ENCODE measurements at regions not wholly inside any gene's neighbourhood (a gene's known extent, or its start where the extent isn't known, plus 50 kb on each side); places are given as distances from the start of the nearest gene placed in this dataset.

DNA sequence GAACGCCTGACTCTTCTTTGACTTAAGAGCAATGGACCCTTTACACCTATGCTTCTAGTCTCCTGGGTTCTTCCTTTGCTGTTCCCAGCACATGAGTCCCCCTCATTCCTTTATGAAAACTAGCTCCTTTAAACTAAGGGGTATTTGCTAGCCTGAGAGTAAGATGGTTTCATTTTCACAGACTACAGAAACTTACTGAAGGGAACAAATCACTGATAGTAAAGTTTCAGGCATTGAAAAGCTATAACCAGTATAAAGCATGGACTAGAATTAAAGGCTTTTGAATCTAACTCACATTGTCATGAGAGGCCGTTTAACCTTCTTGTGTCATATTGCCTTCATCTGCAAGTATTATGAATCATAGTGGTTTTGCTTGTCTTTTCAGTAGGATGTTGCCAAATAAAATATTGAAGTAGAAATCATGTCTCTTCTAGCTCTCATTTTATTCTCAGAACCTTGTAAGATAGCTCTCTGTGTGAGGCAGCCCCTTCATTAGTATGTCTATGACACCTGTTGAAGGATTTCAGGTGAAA lies 765.9 kb downstream of the NR2F2 start:
- H3K27me3 ChIP-seq (replicated peaks): no peaks in the 10 kb centered on the region
- no peaks in the 10 kb centered on the region for H3K36me3 ChIP-seq (replicated peaks)
- DNase-seq: no peak
- H3K4me3 ChIP-seq (ENCODE audit: low read depth, low read length): no peak overlapping the region
- TF ChIP-seq, protein P1, sequence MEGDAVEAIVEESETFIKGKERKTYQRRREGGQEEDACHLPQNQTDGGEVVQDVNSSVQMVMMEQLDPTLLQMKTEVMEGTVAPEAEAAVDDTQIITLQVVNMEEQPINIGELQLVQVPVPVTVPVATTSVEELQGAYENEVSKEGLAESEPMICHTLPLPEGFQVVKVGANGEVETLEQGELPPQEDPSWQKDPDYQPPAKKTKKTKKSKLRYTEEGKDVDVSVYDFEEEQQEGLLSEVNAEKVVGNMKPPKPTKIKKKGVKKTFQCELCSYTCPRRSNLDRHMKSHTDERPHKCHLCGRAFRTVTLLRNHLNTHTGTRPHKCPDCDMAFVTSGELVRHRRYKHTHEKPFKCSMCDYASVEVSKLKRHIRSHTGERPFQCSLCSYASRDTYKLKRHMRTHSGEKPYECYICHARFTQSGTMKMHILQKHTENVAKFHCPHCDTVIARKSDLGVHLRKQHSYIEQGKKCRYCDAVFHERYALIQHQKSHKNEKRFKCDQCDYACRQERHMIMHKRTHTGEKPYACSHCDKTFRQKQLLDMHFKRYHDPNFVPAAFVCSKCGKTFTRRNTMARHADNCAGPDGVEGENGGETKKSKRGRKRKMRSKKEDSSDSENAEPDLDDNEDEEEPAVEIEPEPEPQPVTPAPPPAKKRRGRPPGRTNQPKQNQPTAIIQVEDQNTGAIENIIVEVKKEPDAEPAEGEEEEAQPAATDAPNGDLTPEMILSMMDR (IDR thresholded peaks at IDR 0.05; ENCODE audit: low read depth, low read length, missing control alignments): no peak
- in situ Hi-C loops (cut with HindIII; ENCODE audit: low pct_ligation_motif_present, low sequenced_read_pairs): no loop called here
- no peak overlapping the region for H3K27ac ChIP-seq

DNA sequence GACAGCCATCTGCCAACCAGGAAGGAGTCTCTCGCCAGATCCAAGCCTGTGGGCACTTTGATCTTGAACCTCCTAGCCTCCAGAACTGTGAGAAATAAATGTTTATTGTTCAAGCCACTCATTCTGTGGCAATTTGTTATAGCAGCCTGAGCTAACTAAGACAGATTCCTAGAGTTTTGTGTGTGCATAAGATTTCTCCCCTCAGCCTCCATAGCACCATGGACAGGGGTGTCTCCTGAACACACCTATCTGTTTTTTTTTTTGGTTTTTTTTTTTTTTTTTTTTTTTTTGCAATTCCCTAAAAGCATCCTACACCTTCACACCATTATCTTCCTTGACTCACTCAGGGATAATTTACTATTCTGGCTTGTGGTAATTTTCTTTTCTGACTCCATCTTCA lies 768.5 kb downstream of the NR2F2 start:
- TF ChIP-seq, protein P1 (IDR thresholded peaks at IDR 0.05; ENCODE audit: low read depth, low read length, missing control alignments): no peak
- Histone ChIP-seq H3K27me3 (replicated peaks) (no peaks in the 10 kb centered on the region), H3K36me3 (replicated peaks) (no peaks in the 10 kb centered on the region), H3K27ac (no peak overlapping the region), H3K4me3 (ENCODE audit: low read depth, low read length) (no peak overlapping the region)
- no peak for DNase-seq
- in situ Hi-C loops (cut with HindIII; ENCODE audit: low pct_ligation_motif_present, low sequenced_read_pairs): no loop called here

DNA sequence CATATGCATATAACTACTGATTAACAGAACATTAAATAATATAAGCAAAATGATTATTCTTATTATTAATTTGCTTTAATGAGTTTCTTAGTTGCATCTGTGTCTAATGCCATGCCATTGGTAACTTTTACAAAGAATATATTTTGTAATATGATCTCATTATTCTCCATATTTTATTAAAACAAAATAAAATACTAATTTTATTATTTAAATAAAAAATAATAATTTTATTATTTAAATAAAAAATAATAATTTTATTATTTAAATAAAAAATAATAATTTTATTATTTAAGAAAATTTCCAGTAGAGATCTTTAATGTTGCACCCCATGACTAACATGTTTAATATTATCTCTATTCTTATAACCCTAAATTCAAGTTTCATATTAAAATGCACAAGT lies 771.1 kb downstream of the NR2F2 start:
- Histone ChIP-seq H3K36me3 (replicated peaks) (no peaks in the 10 kb centered on the region), H3K27me3 (replicated peaks) (no peaks in the 10 kb centered on the region), H3K27ac (no peak overlapping the region), H3K4me3 (ENCODE audit: low read depth, low read length) (no peak overlapping the region)
- DNase-seq: no peak
- TF ChIP-seq, protein P1 (IDR thresholded peaks at IDR 0.05; ENCODE audit: low read depth, low read length, missing control alignments): no peak
- in situ Hi-C loops (cut with HindIII; ENCODE audit: low pct_ligation_motif_present, low sequenced_read_pairs): no loop called here

DNA sequence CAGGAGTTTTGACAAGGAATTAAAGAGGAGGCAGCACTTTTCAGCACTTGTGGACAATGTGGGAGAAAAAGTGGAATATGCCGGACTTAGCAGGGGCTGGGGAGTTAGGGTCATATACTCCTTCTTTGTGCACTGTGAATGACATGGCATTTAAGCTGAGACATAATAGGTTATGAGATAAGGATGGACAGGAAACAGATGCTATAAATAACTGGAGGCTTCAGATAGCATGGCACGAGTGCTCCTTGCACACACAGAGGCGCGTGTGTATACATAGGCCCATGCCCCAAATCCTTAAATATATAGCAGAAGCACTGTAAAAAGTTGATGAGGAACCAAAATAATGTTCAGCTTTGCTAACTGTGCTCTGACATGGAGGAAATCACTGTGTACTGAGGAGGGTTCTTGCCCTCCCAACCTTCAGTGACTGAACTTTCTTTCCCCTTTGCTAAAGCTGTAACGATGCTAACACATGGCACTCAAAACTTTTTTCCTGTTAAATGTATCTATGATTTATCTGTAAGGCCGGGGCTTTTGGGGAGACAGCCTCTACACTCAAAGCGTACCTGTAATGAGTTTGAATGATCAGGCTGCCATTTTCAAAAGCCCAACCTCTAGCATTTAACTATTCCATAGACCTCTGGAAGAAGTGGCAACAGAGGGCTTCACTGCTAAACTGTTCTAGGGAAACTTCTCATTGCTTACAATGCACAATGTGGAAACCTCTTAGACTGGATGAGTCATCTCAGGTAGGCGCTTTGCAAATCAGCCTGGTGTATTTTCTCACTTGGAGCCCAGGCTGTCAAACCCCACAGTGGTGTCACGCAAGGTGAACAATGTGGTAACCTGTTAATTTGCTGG lies 784.6 kb downstream of the NR2F2 start:
- TF ChIP-seq, protein P1 (IDR thresholded peaks at IDR 0.05; ENCODE audit: low read depth, low read length, missing control alignments): no peak
- DNase-seq: no peak
- Histone ChIP-seq H3K4me3 (ENCODE audit: low read depth, low read length) (no peak overlapping the region), H3K36me3 (replicated peaks) (no peaks in the 10 kb centered on the region), H3K27me3 (replicated peaks) (no peaks in the 10 kb centered on the region), H3K27ac (no peak overlapping the region)
- in situ Hi-C loops (cut with HindIII; ENCODE audit: low pct_ligation_motif_present, low sequenced_read_pairs): no loop called here

DNA sequence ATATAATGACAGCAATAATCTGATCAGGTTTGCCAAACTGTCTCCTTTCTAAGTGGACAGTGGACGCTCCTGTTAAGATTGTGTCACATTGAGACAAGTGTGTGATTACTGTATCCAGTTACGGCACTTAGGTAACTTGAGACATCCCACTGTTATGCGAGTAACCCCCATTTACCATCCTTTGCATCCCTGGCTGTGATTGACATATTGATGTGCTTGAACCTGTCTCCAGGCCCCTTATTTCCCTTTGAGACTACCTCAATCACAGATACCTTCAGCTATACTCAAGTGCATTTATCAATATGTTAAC lies 785.2 kb downstream of the NR2F2 start:
- no peaks in the 10 kb centered on the region for H3K36me3 ChIP-seq (replicated peaks)
- H3K27me3 ChIP-seq (replicated peaks): no peaks in the 10 kb centered on the region
- H3K4me3 ChIP-seq (ENCODE audit: low read depth, low read length): no peak overlapping the region
- DNase-seq: no peak
- in situ Hi-C loops (cut with HindIII; ENCODE audit: low pct_ligation_motif_present, low sequenced_read_pairs): no loop called here
- TF ChIP-seq, protein P1 (IDR thresholded peaks at IDR 0.05; ENCODE audit: low read depth, low read length, missing control alignments): no peak
- H3K27ac ChIP-seq: no peak overlapping the region

All from brain microvascular endothelial cell (primary cell).